ENCODE measurements at regions not wholly inside any gene's neighbourhood (a gene's known extent, or its start where the extent isn't known, plus 50 kb on each side); places are given as distances from the start of the nearest gene placed in this dataset.
A peak's percentile ranks its signal among the peaks of the same experiment; 100 is the strongest.

DNA sequence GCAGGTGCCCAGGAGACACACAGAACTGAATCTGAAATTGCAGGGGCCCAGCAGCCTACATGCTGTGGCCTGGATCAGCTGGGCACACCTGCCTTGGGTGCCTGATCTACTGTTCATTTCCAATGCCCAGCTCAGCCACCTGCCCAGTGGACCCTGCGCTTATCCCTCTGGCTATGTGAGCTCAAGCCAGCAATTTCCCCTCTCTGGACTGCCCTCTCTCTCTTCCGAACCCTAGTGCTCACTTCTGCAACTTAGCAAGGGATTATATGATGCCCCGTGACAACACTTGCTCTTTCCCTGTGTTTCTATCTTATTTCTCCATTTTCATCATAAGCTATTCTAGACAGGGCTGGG, 276.0 kb downstream of the UACA start:
- no peak for TF ChIP-seq EZH2 (IDR thresholded peaks at IDR 0.05; ENCODE audit: low read length, missing control alignments)
- TF ChIP-seq, protein P1, sequence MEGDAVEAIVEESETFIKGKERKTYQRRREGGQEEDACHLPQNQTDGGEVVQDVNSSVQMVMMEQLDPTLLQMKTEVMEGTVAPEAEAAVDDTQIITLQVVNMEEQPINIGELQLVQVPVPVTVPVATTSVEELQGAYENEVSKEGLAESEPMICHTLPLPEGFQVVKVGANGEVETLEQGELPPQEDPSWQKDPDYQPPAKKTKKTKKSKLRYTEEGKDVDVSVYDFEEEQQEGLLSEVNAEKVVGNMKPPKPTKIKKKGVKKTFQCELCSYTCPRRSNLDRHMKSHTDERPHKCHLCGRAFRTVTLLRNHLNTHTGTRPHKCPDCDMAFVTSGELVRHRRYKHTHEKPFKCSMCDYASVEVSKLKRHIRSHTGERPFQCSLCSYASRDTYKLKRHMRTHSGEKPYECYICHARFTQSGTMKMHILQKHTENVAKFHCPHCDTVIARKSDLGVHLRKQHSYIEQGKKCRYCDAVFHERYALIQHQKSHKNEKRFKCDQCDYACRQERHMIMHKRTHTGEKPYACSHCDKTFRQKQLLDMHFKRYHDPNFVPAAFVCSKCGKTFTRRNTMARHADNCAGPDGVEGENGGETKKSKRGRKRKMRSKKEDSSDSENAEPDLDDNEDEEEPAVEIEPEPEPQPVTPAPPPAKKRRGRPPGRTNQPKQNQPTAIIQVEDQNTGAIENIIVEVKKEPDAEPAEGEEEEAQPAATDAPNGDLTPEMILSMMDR (conservative IDR thresholded peaks at IDR 0.05 in 1 of 2, IDR thresholded peaks at IDR 0.05 in 1 of 2; ENCODE audit: low read depth in 1 of 2, low read length in 2 of 2): no peak
- Histone ChIP-seq H3K9me3 (ENCODE audit: control insufficient read depth, insufficient read depth, low read depth, low read length) (no peaks in the 10 kb centered on the region), H4K20me1 (ENCODE audit: control insufficient read depth, extremely low read depth, insufficient read depth, low read length) (no peaks in the 10 kb centered on the region), H3K79me2 (ENCODE audit: control insufficient read depth, insufficient read depth, low read length) (no peaks in the 10 kb centered on the region), H3K27ac (ENCODE audit: insufficient read depth, low read length) (no peak overlapping the region), H3K4me1 (ENCODE audit: control insufficient read depth, extremely low read depth, insufficient read depth, low read length) (peaks cover 26% of the 10 kb centered on the region), H3K9ac (ENCODE audit: insufficient read depth, low read length) (no peak overlapping the region), H3K4me3 (replicated peaks in 1 of 4; ENCODE audit: control extremely low read depth in 1 of 4, insufficient read depth in 1 of 4, low read depth in 3 of 4, low read length in 4 of 4) (no peak overlapping the region), H3K27me3 (ENCODE audit: control insufficient read depth, insufficient read depth, low read length) (peaks cover 13% of the 10 kb centered on the region), H3K4me2 (ENCODE audit: extremely low read depth, insufficient read depth, low read length) (no peak overlapping the region), H2AFZ (ENCODE audit: low read length) (no peak overlapping the region), H3K36me3 (ENCODE audit: control insufficient read depth, insufficient read depth, low read length) (no peaks in the 10 kb centered on the region)
- DNase-seq (ENCODE audit: low read depth in 2 of 2): no peak

DNA sequence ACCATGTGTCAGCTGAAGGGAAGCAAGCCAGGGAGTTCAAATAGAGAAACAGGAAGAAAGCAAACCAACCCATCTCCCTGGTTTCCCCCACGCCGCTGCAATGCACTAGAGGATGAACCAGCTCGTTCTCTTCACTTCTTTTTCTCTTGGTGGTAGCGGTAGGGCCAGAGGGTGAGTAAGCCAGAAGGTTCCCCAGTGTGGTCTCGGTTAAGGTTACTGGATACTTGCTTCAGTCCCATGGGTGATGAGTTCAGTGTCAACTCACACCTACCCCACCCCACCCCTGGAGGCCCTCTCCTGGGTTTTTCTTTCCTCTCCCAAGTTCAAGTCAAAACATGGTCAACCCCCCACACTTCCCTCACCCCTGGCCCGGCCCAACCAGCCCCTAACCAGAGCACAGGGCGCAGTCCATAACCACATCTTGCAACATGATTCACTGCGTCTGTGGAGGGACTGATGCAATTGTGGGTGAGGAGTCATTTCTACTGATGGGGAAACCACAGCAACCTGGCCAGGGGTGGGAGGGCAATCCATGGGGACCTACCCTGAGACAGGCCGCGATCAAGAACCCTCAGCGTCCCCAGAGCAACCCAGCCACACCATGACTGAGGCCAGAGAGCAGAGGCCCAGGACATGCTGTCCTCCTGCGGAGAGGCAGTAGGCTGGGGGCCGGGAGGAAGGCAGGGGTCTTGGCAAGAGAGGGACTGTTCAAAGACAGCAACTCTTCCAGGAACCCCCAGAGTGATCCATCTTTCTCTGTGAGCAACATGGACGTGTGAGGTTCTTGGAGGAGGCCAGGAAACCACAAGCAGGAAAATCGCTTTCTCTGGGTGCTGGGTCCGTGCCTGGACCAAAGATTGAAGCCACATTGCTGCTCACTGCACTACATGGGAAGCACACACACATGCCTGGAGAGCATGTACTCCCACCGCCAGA, 276.6 kb downstream of the UACA start:
- Histone ChIP-seq H3K4me2 (ENCODE audit: extremely low read depth, insufficient read depth, low read length) (peak overlapping the region; percentile 29), H3K27me3 (ENCODE audit: control insufficient read depth, insufficient read depth, low read length) (peaks cover 14% of the 10 kb centered on the region), H4K20me1 (ENCODE audit: control insufficient read depth, extremely low read depth, insufficient read depth, low read length) (no peaks in the 10 kb centered on the region), H3K27ac (ENCODE audit: insufficient read depth, low read length) (peak overlapping the region; percentile 59), H3K36me3 (ENCODE audit: control insufficient read depth, insufficient read depth, low read length) (no peaks in the 10 kb centered on the region), H3K4me3 (replicated peaks in 1 of 4; ENCODE audit: control extremely low read depth in 1 of 4, insufficient read depth in 1 of 4, low read depth in 3 of 4, low read length in 4 of 4) (no peak overlapping the region), H3K79me2 (ENCODE audit: control insufficient read depth, insufficient read depth, low read length) (no peaks in the 10 kb centered on the region), H3K9me3 (ENCODE audit: control insufficient read depth, insufficient read depth, low read depth, low read length) (no peaks in the 10 kb centered on the region), H3K4me1 (ENCODE audit: control insufficient read depth, extremely low read depth, insufficient read depth, low read length) (peaks cover 21% of the 10 kb centered on the region), H3K9ac (ENCODE audit: insufficient read depth, low read length) (no peak overlapping the region), H2AFZ (ENCODE audit: low read length) (no peak overlapping the region)
- no peak for TF ChIP-seq EZH2 (IDR thresholded peaks at IDR 0.05; ENCODE audit: low read length, missing control alignments)
- TF ChIP-seq, protein P1 (conservative IDR thresholded peaks at IDR 0.05 in 1 of 2, IDR thresholded peaks at IDR 0.05 in 1 of 2; ENCODE audit: low read depth in 1 of 2, low read length in 2 of 2): no peak
- peak; percentile 97 to 99 for DNase-seq (ENCODE audit: low read depth in 2 of 2)

DNA sequence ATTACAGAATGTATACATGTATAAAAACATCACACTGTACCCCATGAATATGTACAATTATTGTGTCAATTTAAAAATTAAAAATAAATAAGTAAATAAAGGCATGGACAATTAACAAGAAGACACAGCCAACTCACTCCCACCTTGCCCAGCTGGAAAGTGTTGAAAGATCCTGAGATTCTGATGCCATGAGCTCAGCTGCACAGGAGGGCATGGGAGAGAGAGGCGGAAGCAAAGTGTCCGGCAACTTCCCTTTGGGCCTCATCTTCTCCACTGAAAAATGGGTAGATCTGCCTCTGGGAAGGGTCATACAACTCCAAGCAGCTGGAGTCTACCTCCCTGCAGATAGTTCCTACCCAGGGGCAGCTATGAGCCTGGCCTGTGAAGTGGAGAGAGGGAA, 277.3 kb downstream of the UACA start:
- Histone ChIP-seq H3K9ac (ENCODE audit: insufficient read depth, low read length) (no peak overlapping the region), H3K27ac (ENCODE audit: insufficient read depth, low read length) (peak overlapping the region; percentile 59), H3K27me3 (ENCODE audit: control insufficient read depth, insufficient read depth, low read length) (peaks cover 14% of the 10 kb centered on the region), H3K36me3 (ENCODE audit: control insufficient read depth, insufficient read depth, low read length) (no peaks in the 10 kb centered on the region), H3K79me2 (ENCODE audit: control insufficient read depth, insufficient read depth, low read length) (no peaks in the 10 kb centered on the region), H3K4me3 (replicated peaks in 1 of 4; ENCODE audit: control extremely low read depth in 1 of 4, insufficient read depth in 1 of 4, low read depth in 3 of 4, low read length in 4 of 4) (no peak overlapping the region), H3K4me2 (ENCODE audit: extremely low read depth, insufficient read depth, low read length) (peak overlapping the region; percentile 29), H4K20me1 (ENCODE audit: control insufficient read depth, extremely low read depth, insufficient read depth, low read length) (no peaks in the 10 kb centered on the region), H3K4me1 (ENCODE audit: control insufficient read depth, extremely low read depth, insufficient read depth, low read length) (peaks cover 14% of the 10 kb centered on the region), H3K9me3 (ENCODE audit: control insufficient read depth, insufficient read depth, low read depth, low read length) (no peaks in the 10 kb centered on the region), H2AFZ (ENCODE audit: low read length) (no peak overlapping the region)
- no peak for TF ChIP-seq EZH2 (IDR thresholded peaks at IDR 0.05; ENCODE audit: low read length, missing control alignments)
- TF ChIP-seq, protein P1 (conservative IDR thresholded peaks at IDR 0.05 in 1 of 2, IDR thresholded peaks at IDR 0.05 in 1 of 2; ENCODE audit: low read depth in 1 of 2, low read length in 2 of 2): no peak
- DNase-seq (ENCODE audit: low read depth in 2 of 2): no peak
